SIG-M5 treated with dmso at 0.1 percent for 504 hours (cell line): ENCODE measurements at regions not wholly inside any gene's neighbourhood (a gene's known extent, or its start where the extent isn't known, plus 50 kb on each side); places are given as distances from the start of the nearest gene placed in this dataset.

Experiments
- DNase-seq: peaks from one replicate; lab custom pipeline; 2025; ENCODE audit not compliant: unreplicated experiment; lab: John Stamatoyannopoulos, UW

- no peak for DNase-seq
These were observed 117.0 kb downstream of the ANKRD60 start for GRCh38 chr20:58111310-58112016.

GRCh38 chr20:58109918-58110635 is 118.4 kb downstream of the ANKRD60 start:
- DNase-seq: no peak

- DNase-seq: no peak
These were observed 119.2 kb downstream of the ANKRD60 start for GRCh38 chr20:58109126-58109880.

- DNase-seq: no peak
These were observed 120.9 kb downstream of the ANKRD60 start for GRCh38 chr20:58107533-58107932.

- DNase-seq: no peak
These were observed 122.2 kb downstream of the ANKRD60 start for GRCh38 chr20:58106143-58106750.

- DNase-seq: no peak
These were observed 124.5 kb downstream of the ANKRD60 start for GRCh38 chr20:58103961-58104360.

GRCh38 chr20:58103517-58103904 is 124.9 kb downstream of the ANKRD60 start:
- no peak for DNase-seq

GRCh38 chr20:58102744-58103516 is 125.5 kb downstream of the ANKRD60 start:
- DNase-seq: no peak

- no peak for DNase-seq
These were observed 126.2 kb downstream of the ANKRD60 start for GRCh38 chr20:58102261-58102660.

GRCh38 chr20:58100731-58101356 is 127.6 kb downstream of the ANKRD60 start:
- no peak for DNase-seq

GRCh38 chr20:58099956-58100730 is 128.3 kb downstream of the ANKRD60 start:
- no peak for DNase-seq

- DNase-seq: no peak
These were observed 129.0 kb downstream of the ANKRD60 start for GRCh38 chr20:58099291-58099935.

- DNase-seq: no peak
These were observed 129.9 kb downstream of the ANKRD60 start for GRCh38 chr20:58098571-58098970.

GRCh38 chr20:58097943-58098342 is 130.5 kb downstream of the ANKRD60 start:
- DNase-seq: no peak

- DNase-seq: no peak
These were observed 131.0 kb downstream of the ANKRD60 start for GRCh38 chr20:58097429-58097828.

- DNase-seq: no peak
These were observed 131.5 kb downstream of the ANKRD60 start for GRCh38 chr20:58096880-58097423.

- DNase-seq: no peak
These were observed 133.8 kb downstream of the ANKRD60 start for GRCh38 chr20:58094698-58095097.

GRCh38 chr20:58094160-58094559 is 134.3 kb downstream of the ANKRD60 start:
- no peak for DNase-seq

GRCh38 chr20:58092871-58093270 is 135.6 kb downstream of the ANKRD60 start:
- no peak for DNase-seq
